B cell (primary cell): ENCODE measurements at regions not wholly inside any gene's neighbourhood (a gene's known extent, or its start where the extent isn't known, plus 50 kb on each side); places are given as distances from the start of the nearest gene placed in this dataset.

Source experiments
- ATAC-seq: fragments of 200-7000 bp; cut with Tn5 transposase; one replicate; pipeline ENCODE4 v1.10.0; 2021; ENCODE audit warnings: low read depth, mild to moderate bottlenecking, moderate number of reproducible peaks, moderate library complexity
- CTCF ChIA-PET: fragments of 350-600 bp; sonication (Branson Sonifier 250); formaldehyde crosslinking; loops from one replicate; lab custom pipeline; 2021; ENCODE audit warnings: antibody characterized with exemption, inconsistent platforms; lab: Charles Lee
- POLR2A ChIA-PET: fragments of 350-600 bp; sonication (Branson Sonifier 250); formaldehyde crosslinking; loops from one replicate; lab custom pipeline; 2021; ENCODE audit warnings: antibody characterized with exemption; lab: Charles Lee
- DNase-seq: peaks from one replicate; pipeline ENCODE4 v3.0.0; 2013
- H2AFZ ChIP-seq: 2 replicates; pipeline ENCODE4 v1.6.1; 2012; ENCODE audit warnings: mild to moderate bottlenecking, low read depth, low read length; ENCODE audit not compliant: insufficient read depth, poor library complexity, severe bottlenecking
- H3K27ac ChIP-seq, 2 donors: 1 replicate in 1 of 2; 2 replicates in 1 of 2; pipeline ENCODE4 v1.5.1; 2012 to 2013; ENCODE audit warnings: low read length in 2 of 2, mild to moderate bottlenecking in 2 of 2, moderate library complexity in 1 of 2
- H3K27me3 ChIP-seq, 4 experiments: fragments of 200-600 bp in 1 of 4; sonication (generic) in 1 of 4; replicated peaks in 1 of 4; 1 replicate in 2 of 4; 2 replicates in 2 of 4; pipeline versions ENCODE4 v1.6.1 to v1.7.0; 2013 to 2016; ENCODE audit warnings: low read length in 3 of 4, mild to moderate bottlenecking in 2 of 4, mixed read lengths in 1 of 4, moderate library complexity in 1 of 4; ENCODE audit not compliant: insufficient read depth in 4 of 4, control insufficient read depth in 3 of 4; ENCODE audit errors: control extremely low read depth in 1 of 4
- H3K36me3 ChIP-seq, 2 experiments: replicated peaks in 1 of 2; 1 replicate in 1 of 2; 2 replicates in 1 of 2; pipeline versions ENCODE4 v1.6.1 to v1.7.1; 2013; ENCODE audit warnings: low read length in 1 of 2; ENCODE audit not compliant: insufficient read depth in 2 of 2, control insufficient read depth in 1 of 2; ENCODE audit errors: control extremely low read depth in 1 of 2, extremely low read depth in 1 of 2
- H3K4me1 ChIP-seq, 2 donors: fragments of 200-600 bp in 1 of 2; sonication (generic) in 1 of 2; 1 replicate in 1 of 2; 2 replicates in 1 of 2; pipeline versions ENCODE4 v1.5.1 to v1.6.1; 2013 to 2017; ENCODE audit warnings: low read length in 2 of 2; ENCODE audit not compliant: control insufficient read depth in 2 of 2, insufficient read depth in 2 of 2
- H3K4me2 ChIP-seq: replicated peaks from 2 replicates; pipeline ENCODE3; 2012; ENCODE audit warnings: mild to moderate bottlenecking, low read depth, low read length; ENCODE audit not compliant: poor library complexity, severe bottlenecking
- H3K4me3 ChIP-seq, 5 experiments: fragments of 200-600 bp in 1 of 5; sonication (generic) in 1 of 5; 1 replicate in 3 of 5; 2 replicates in 2 of 5; pipeline versions ENCODE4 v1.5.1 to v1.7.0; 2011 to 2016; ENCODE audit warnings: low read length in 4 of 5, mild to moderate bottlenecking in 4 of 5, low read depth in 2 of 5, control low read depth in 1 of 5, moderate library complexity in 1 of 5; ENCODE audit not compliant: insufficient read depth in 1 of 5; ENCODE audit errors: control extremely low read depth in 1 of 5, extremely low read depth in 1 of 5
- H3K79me2 ChIP-seq: fragments of 200-600 bp; sonication (generic); one replicate; pipeline ENCODE4 v1.6.0; 2016; ENCODE audit warnings: low read length; ENCODE audit not compliant: control insufficient read depth, insufficient read depth
- H3K9ac ChIP-seq: fragments of 200-600 bp; sonication (generic); 2 replicates; pipeline ENCODE4 v1.6.1; 2017; ENCODE audit warnings: mild to moderate bottlenecking, low read length, moderate library complexity
- H3K9me3 ChIP-seq, 3 donors: one replicate each; pipeline versions ENCODE4 v1.6.1 to v1.7.1; 2013; ENCODE audit warnings: low read length in 2 of 3; ENCODE audit not compliant: control insufficient read depth in 2 of 3, insufficient read depth in 1 of 3; ENCODE audit errors: control extremely low read depth in 1 of 3
- H4K20me1 ChIP-seq: 2 replicates; pipeline ENCODE4 v1.6.0; 2012; ENCODE audit warnings: mild to moderate bottlenecking, low read length; ENCODE audit not compliant: insufficient read depth, control insufficient read depth, poor library complexity, severe bottlenecking
- H3K27ac Mint-ChIP-seq: one replicate; pipeline ENCODE4 v1.8.0; 2021; ENCODE audit warnings: mixed read lengths
- H3K27me3 Mint-ChIP-seq: one replicate; pipeline ENCODE4 v1.8.0; 2021; ENCODE audit warnings: mixed read lengths
- H3K4me1 Mint-ChIP-seq: one replicate; pipeline ENCODE4 v1.8.0; 2021; ENCODE audit warnings: mixed read lengths
- H3K4me3 Mint-ChIP-seq: one replicate; pipeline ENCODE4 v1.8.0; 2021; ENCODE audit warnings: mixed read lengths
- H3K9me3 Mint-ChIP-seq: one replicate; pipeline ENCODE4 v1.8.0; 2022; ENCODE audit warnings: mixed read lengths; ENCODE audit not compliant: insufficient read depth
- CTCF ChIP-seq: fragments of 200-600 bp; IDR thresholded peaks from one replicate; pipeline ENCODE4 v1.8.0; 2022; ENCODE audit warnings: antibody characterized with exemption, mild to moderate bottlenecking
- EZH2 ChIP-seq: IDR thresholded peaks from 2 replicates; pipeline ENCODE4 v1.6.1; 2012; ENCODE audit warnings: borderline replicate concordance, low read depth, mild to moderate bottlenecking, moderate library complexity, low read length; ENCODE audit not compliant: insufficient read depth, poor library complexity, severe bottlenecking
- WGBS: methylation state at CpG from one replicate; pipeline ENCODE4 v1.1.5; 2013; ENCODE audit warnings: missing lambda C conversion rate; ENCODE audit not compliant: insufficient coverage; 5-methylcytosine and 5-hydroxymethylcytosine counted together
- intact Hi-C: fragments of 100-400 bp; cut with micrococcal nuclease; formaldehyde crosslinking; loops from one replicate; pipeline ENCODE4 v1.10.0; 2022

DNA sequence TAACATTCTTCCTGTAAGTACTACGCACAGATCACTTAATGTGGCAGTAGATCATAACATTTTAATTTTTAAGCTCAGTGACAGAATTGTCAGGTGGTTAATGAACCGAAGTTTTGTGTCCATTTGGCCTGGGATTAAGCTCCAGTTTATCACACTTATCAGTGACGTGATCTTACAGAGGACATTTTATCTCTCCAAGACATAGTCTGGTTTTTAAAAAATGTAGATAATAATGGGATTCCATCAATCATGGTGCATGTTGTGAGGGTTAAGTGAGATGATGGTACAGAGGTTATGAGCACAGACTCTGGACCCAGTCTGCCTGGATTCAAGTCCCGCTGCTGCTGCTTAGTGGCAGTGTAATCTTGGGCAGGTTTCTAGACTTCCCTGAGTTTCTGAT, 66.0 kb upstream of the ZFAND5 start:
- Histone ChIP-seq H3K27me3 (no peaks in the 10 kb centered on the region), H3K36me3 (no peaks in the 10 kb centered on the region), H3K27ac (no peak overlapping the region), H3K4me1 (no peaks in the 10 kb centered on the region), H3K4me3 (no peak overlapping the region), H3K9ac (no peak overlapping the region), H4K20me1 (no peaks in the 10 kb centered on the region), H3K4me2 (no peak overlapping the region), H2AFZ (no peak overlapping the region), H3K9me3 (no peaks in the 10 kb centered on the region), H3K79me2 (no peaks in the 10 kb centered on the region)
- Mint-ChIP-seq H3K4me1 (no peaks in the 10 kb centered on the region), H3K4me3 (no peak overlapping the region), H3K27me3 (peaks cover 8% of the 10 kb centered on the region), H3K27ac (no peak overlapping the region), H3K9me3 (no peaks in the 10 kb centered on the region)
- ChIA-PET CTCF (no interaction called here), POLR2A (no interaction called here)
- intact Hi-C loops: no loop called here
- ATAC-seq (no peak), DNase-seq (no peak)
- WGBS: no CpG with 5 or more reads among the region's 4 CpGs
- TF ChIP-seq EZH2 (no peak), CTCF (no peak)

DNA sequence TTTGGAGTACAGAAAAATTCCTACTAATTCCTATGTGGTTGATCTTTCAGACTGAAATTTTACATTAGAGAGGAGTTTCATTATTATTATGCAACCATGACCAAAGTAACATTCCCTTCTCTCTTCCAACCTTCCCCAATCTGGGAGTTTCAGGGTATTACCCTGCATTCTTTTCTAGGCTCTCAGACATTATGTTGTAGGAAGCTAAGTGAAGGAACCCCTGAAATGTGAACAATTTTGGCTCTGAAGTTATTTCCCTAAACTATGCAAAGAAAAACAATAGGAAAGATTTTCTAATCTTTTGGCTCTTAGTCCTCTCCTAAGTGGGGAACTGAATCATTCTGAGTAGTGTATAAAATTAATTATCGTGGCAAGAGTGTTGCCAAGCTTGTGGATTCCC, 63.3 kb upstream of the ZFAND5 start:
- Histone ChIP-seq H2AFZ (no peak overlapping the region), H3K9me3 (no peaks in the 10 kb centered on the region), H3K27me3 (no peaks in the 10 kb centered on the region), H3K36me3 (no peaks in the 10 kb centered on the region), H3K4me3 (no peak overlapping the region), H3K79me2 (no peaks in the 10 kb centered on the region), H3K9ac (no peak overlapping the region), H3K4me1 (peaks cover 0 to 4% of the 10 kb centered on the region in 2 donors), H3K27ac (no peak overlapping the region), H3K4me2 (no peak overlapping the region), H4K20me1 (no peaks in the 10 kb centered on the region)
- DNase-seq (no peak), ATAC-seq (no peak)
- H3K27me3 Mint-ChIP-seq: peaks cover 4% of the 10 kb centered on the region
- CTCF ChIA-PET: no interaction called here
- no peaks in the 10 kb centered on the region for H3K9me3 Mint-ChIP-seq
- TF ChIP-seq CTCF (no peak), EZH2 (no peak)
- peaks cover 6% of the 10 kb centered on the region for H3K4me1 Mint-ChIP-seq
- no peak overlapping the region for H3K4me3 Mint-ChIP-seq
- H3K27ac Mint-ChIP-seq: no peak overlapping the region
- no CpG with 5 or more reads among the region's 1 CpG for WGBS
- POLR2A ChIA-PET: no interaction called here
- intact Hi-C loops: no loop called here
